ENCODE measurements at regions not wholly inside any gene's neighbourhood (a gene's known extent, or its start where the extent isn't known, plus 50 kb on each side); places are given as distances from the start of the nearest gene placed in this dataset.

DNA sequence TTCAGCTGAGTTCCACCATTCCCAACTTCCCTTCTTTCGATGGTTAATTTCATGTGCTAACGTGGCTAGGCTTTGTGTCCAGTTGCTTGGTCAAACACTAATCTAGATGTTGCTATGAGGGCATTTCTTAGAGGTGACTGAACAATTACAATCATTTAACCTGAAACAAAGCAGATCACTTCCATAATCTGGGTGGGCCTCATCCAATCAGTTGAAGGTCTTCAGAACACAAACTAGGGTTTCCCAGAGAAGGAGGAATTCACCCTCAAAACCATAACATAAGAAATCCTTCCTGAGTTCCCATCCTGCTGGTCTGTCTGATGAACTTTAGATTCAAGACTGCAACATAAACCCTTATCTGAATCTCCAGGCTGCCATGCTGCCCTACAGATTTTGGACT lies 2381.7 kb downstream of the MAT2B start:
- Histone ChIP-seq H3K4me1 (ENCODE audit: control insufficient read depth in 1 of 2, insufficient read depth in 2 of 2, low read length in 2 of 2) (no peaks in the 10 kb centered on the region), H3K27ac (ENCODE audit: low read length) (no peak overlapping the region), H3K36me3 (ENCODE audit: control insufficient read depth in 1 of 2, insufficient read depth in 2 of 2, low read length in 2 of 2) (no peaks in the 10 kb centered on the region), H3K27me3 (ENCODE audit: low read depth, low read length) (no peaks in the 10 kb centered on the region), H3K4me3 (ENCODE audit: low read depth in 1 of 2, low read length in 2 of 2) (no peak overlapping the region), H3K9me3 (ENCODE audit: control insufficient read depth in 1 of 2, low read length in 2 of 2) (no peaks in the 10 kb centered on the region)

DNA sequence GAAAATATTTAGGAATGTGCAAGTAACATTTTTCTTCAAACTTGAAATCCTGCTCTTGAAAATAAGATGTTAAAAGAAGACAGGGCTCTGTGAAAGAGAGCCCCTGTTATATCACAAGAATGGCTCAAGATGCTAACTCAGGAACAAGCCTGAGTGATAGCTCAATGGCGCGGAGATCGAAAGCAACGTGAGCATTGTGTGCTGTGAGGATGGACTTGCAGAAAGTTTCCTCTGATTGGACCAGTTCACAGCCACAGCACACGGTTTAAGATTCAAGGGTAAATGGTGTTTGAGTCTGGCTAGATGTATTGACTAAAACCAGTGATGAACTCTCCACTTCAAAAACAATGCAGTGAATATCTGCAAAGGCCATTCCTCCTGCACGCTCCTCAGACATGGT lies 2387.0 kb downstream of the MAT2B start:
- Histone ChIP-seq H3K4me3 (ENCODE audit: low read depth in 1 of 2, low read length in 2 of 2) (no peak overlapping the region), H3K36me3 (ENCODE audit: control insufficient read depth in 1 of 2, insufficient read depth in 2 of 2, low read length in 2 of 2) (no peaks in the 10 kb centered on the region), H3K4me1 (ENCODE audit: control insufficient read depth in 1 of 2, insufficient read depth in 2 of 2, low read length in 2 of 2) (no peaks in the 10 kb centered on the region), H3K9me3 (ENCODE audit: control insufficient read depth in 1 of 2, low read length in 2 of 2) (no peaks in the 10 kb centered on the region), H3K27ac (ENCODE audit: low read length) (no peak overlapping the region), H3K27me3 (ENCODE audit: low read depth, low read length) (no peaks in the 10 kb centered on the region)

DNA sequence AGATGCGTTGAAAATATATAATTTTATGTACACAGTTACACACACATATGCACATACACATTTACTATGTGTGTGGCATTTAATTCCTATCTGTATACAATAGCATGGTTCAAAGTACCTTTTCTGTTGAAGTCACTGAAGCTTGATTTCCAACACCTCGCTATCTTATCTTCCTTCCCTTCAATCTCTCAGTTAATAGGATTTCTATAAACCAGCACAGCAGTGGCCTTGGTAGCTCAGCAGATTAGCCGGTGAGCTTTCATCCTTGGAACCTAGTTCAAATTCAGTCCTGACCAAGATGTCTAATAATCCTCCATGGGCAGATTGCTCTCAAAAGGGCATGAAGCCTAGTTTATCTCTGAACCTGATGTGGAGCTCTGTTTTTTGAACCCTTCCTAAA lies 2389.5 kb downstream of the MAT2B start:
- no peaks in the 10 kb centered on the region for H3K27me3 ChIP-seq (ENCODE audit: low read depth, low read length)
- no peak overlapping the region for H3K4me3 ChIP-seq (ENCODE audit: low read depth in 1 of 2, low read length in 2 of 2)
- no peaks in the 10 kb centered on the region for H3K9me3 ChIP-seq (ENCODE audit: control insufficient read depth in 1 of 2, low read length in 2 of 2)
- H3K36me3 ChIP-seq (ENCODE audit: control insufficient read depth in 1 of 2, insufficient read depth in 2 of 2, low read length in 2 of 2) = no peaks in the 10 kb centered on the region
- no peak overlapping the region for H3K27ac ChIP-seq (ENCODE audit: low read length)
- H3K4me1 ChIP-seq (ENCODE audit: control insufficient read depth in 1 of 2, insufficient read depth in 2 of 2, low read length in 2 of 2) = no peaks in the 10 kb centered on the region

DNA sequence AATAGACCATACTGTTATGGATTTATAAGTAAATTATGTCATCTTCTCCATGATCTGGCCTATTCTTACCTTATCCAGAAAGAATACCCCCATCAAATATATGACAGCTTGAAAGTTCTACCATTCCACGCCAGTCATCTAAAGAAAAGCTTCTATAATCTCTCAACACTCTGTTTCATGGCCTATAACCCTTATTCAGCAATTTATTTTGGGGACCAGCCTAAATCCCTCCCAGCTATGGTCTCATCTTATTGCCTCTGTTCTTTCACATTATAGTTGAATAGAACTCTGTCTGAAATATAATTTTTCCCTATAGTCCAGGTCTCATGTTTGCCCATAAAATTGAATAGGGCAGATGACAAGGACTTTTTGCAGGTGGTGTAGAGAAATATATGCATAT lies 2387.6 kb upstream of the WWC1 start:
- no peaks in the 10 kb centered on the region for H3K4me1 ChIP-seq (ENCODE audit: control insufficient read depth in 1 of 2, insufficient read depth in 2 of 2, low read length in 2 of 2)
- no peaks in the 10 kb centered on the region for H3K27me3 ChIP-seq (ENCODE audit: low read depth, low read length)
- no peaks in the 10 kb centered on the region for H3K36me3 ChIP-seq (ENCODE audit: control insufficient read depth in 1 of 2, insufficient read depth in 2 of 2, low read length in 2 of 2)
- H3K27ac ChIP-seq (ENCODE audit: low read length) = no peak overlapping the region
- H3K4me3 ChIP-seq (ENCODE audit: low read depth in 1 of 2, low read length in 2 of 2) = no peak overlapping the region
- H3K9me3 ChIP-seq (ENCODE audit: control insufficient read depth in 1 of 2, low read length in 2 of 2) = no peaks in the 10 kb centered on the region

DNA sequence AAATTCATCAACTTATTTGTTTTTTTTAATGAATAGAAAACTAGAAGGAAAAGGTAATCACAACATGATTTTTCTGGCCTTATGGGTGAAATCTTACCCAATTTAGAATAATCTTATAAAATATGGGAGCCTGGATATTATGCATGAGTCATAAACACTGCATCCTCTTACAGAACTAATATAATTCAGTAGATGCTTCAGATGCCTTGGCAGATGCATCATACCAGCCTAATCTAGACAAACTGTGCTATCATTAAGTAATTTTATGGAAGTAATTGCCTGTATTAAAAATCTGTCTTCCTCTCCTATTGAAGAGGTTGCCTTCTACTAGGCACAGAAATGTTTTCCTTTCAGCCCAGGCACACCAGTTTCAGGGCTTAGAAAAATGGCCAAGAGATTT lies 2384.6 kb upstream of the WWC1 start:
- Histone ChIP-seq H3K4me3 (ENCODE audit: low read depth in 1 of 2, low read length in 2 of 2) (no peak overlapping the region), H3K27me3 (ENCODE audit: low read depth, low read length) (no peaks in the 10 kb centered on the region), H3K9me3 (ENCODE audit: control insufficient read depth in 1 of 2, low read length in 2 of 2) (no peaks in the 10 kb centered on the region), H3K4me1 (ENCODE audit: control insufficient read depth in 1 of 2, insufficient read depth in 2 of 2, low read length in 2 of 2) (no peaks in the 10 kb centered on the region), H3K36me3 (ENCODE audit: control insufficient read depth in 1 of 2, insufficient read depth in 2 of 2, low read length in 2 of 2) (no peaks in the 10 kb centered on the region), H3K27ac (ENCODE audit: low read length) (no peak overlapping the region)

DNA sequence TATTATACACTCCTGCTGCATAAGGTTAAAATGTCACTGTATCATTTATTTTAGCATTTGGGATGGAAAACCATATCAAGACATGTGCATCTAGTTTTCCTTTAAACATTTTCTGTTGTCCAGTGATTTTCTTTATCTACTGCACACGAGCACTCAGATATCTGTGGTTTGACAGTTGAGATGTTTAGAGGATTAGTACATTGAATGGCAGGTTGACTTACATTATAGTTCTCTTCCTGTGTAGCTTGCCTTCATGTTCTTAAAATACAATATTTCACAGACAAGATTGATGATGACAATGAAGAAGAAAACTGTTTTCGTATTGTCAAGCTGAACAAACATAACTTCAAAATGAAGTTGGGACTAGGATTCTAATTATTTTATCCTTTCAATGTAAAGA lies 2378.4 kb upstream of the WWC1 start:
- Histone ChIP-seq H3K27me3 (ENCODE audit: low read depth, low read length) (no peaks in the 10 kb centered on the region), H3K4me1 (ENCODE audit: control insufficient read depth in 1 of 2, insufficient read depth in 2 of 2, low read length in 2 of 2) (no peaks in the 10 kb centered on the region), H3K4me3 (ENCODE audit: low read depth in 1 of 2, low read length in 2 of 2) (no peak overlapping the region), H3K27ac (ENCODE audit: low read length) (no peak overlapping the region), H3K9me3 (ENCODE audit: control insufficient read depth in 1 of 2, low read length in 2 of 2) (no peaks in the 10 kb centered on the region), H3K36me3 (ENCODE audit: control insufficient read depth in 1 of 2, insufficient read depth in 2 of 2, low read length in 2 of 2) (no peaks in the 10 kb centered on the region)

DNA sequence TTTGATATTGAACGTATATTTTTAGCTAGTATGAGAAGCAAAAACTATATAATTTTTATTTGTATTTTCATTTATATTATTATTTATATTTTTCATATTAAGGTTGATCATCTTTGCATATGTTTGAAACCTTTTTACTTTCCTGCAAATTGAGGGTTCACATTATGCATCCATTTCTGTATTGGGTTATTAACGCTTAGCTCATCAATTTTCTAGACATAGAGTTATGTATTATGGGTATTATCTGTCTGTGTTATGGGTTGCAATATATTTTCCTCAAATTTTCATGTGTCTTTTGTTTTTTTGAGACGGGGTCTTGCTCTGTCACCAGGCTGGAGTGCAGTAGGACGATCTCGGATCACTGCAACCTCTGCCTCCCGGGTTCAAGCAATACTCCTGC lies 2377.0 kb upstream of the WWC1 start:
- Histone ChIP-seq H3K9me3 (ENCODE audit: control insufficient read depth in 1 of 2, low read length in 2 of 2) (no peaks in the 10 kb centered on the region), H3K27me3 (ENCODE audit: low read depth, low read length) (no peaks in the 10 kb centered on the region), H3K4me3 (ENCODE audit: low read depth in 1 of 2, low read length in 2 of 2) (no peak overlapping the region), H3K27ac (ENCODE audit: low read length) (no peak overlapping the region), H3K36me3 (ENCODE audit: control insufficient read depth in 1 of 2, insufficient read depth in 2 of 2, low read length in 2 of 2) (no peaks in the 10 kb centered on the region), H3K4me1 (ENCODE audit: control insufficient read depth in 1 of 2, insufficient read depth in 2 of 2, low read length in 2 of 2) (no peaks in the 10 kb centered on the region)

DNA sequence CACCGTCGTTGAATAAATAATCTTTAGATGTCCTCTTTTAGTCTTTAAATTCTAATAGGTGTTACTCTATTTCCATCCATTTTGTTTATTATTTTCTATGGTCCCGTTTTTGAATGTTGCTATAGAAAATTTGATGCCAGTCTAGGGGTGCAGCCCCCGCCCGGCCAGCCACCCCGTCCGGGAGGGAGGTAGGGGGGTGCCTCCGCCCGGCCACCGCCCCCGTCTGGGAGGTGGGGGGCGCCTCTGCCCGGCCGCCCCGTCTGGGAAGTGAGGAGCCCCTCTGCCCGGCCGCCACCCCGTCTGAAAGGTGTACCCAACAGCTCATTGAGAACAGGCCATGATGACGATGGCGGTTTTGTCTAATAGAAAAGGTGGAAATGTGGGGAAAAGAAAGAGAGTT lies 2372.2 kb upstream of the WWC1 start:
- Histone ChIP-seq H3K36me3 (ENCODE audit: control insufficient read depth in 1 of 2, insufficient read depth in 2 of 2, low read length in 2 of 2) (no peaks in the 10 kb centered on the region), H3K9me3 (ENCODE audit: control insufficient read depth in 1 of 2, low read length in 2 of 2) (no peaks in the 10 kb centered on the region), H3K4me1 (ENCODE audit: control insufficient read depth in 1 of 2, insufficient read depth in 2 of 2, low read length in 2 of 2) (no peaks in the 10 kb centered on the region), H3K4me3 (ENCODE audit: low read depth in 1 of 2, low read length in 2 of 2) (no peak overlapping the region), H3K27me3 (ENCODE audit: low read depth, low read length) (no peaks in the 10 kb centered on the region), H3K27ac (ENCODE audit: low read length) (no peak overlapping the region)

DNA sequence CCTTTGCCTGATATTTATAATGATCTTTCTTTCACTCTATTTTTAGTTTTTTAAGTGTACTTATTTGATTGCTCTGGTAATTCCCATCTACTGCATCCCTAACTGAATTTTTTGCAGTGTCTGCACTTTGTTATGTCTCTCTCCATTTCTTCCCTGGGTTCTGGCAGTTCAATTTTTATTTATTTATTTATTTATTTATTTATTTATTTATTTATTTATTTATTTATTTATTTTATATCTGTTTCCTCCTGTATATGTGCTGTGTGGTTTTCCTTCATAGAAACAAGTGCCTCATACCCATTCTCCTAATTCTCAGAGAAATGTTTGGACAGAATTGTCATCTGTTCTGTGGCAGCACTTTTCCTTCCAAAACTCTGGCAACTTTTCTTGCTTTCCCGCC lies 2370.8 kb upstream of the WWC1 start:
- no peak overlapping the region for H3K27ac ChIP-seq (ENCODE audit: low read length)
- no peak overlapping the region for H3K4me3 ChIP-seq (ENCODE audit: low read depth in 1 of 2, low read length in 2 of 2)
- H3K4me1 ChIP-seq (ENCODE audit: control insufficient read depth in 1 of 2, insufficient read depth in 2 of 2, low read length in 2 of 2) = no peaks in the 10 kb centered on the region
- H3K36me3 ChIP-seq (ENCODE audit: control insufficient read depth in 1 of 2, insufficient read depth in 2 of 2, low read length in 2 of 2) = no peaks in the 10 kb centered on the region
- H3K27me3 ChIP-seq (ENCODE audit: low read depth, low read length) = no peaks in the 10 kb centered on the region
- no peaks in the 10 kb centered on the region for H3K9me3 ChIP-seq (ENCODE audit: control insufficient read depth in 1 of 2, low read length in 2 of 2)

DNA sequence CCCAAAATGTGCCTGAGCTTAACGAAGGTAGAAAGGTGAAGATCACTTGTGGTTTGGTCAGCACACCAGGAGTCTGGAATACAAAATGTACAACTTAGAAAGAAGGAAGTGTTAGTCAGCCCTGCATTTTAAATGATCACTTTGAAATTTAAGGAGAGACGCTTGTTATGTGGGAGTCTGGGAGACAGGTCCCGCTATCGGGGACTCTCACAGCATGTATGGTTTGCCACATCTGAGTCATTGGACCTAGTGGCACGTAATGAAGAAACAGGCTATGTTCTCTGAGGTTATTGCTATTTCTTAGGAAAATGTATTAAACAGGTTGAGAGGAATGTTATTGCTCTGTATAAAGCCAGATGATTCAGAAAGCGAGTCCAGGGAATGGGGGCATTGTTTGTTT lies 2362.5 kb upstream of the WWC1 start:
- no peaks in the 10 kb centered on the region for H3K27me3 ChIP-seq (ENCODE audit: low read depth, low read length)
- no peak overlapping the region for H3K4me3 ChIP-seq (ENCODE audit: low read depth in 1 of 2, low read length in 2 of 2)
- no peaks in the 10 kb centered on the region for H3K4me1 ChIP-seq (ENCODE audit: control insufficient read depth in 1 of 2, insufficient read depth in 2 of 2, low read length in 2 of 2)
- H3K27ac ChIP-seq (ENCODE audit: low read length) = no peak overlapping the region
- no peaks in the 10 kb centered on the region for H3K36me3 ChIP-seq (ENCODE audit: control insufficient read depth in 1 of 2, insufficient read depth in 2 of 2, low read length in 2 of 2)
- peaks cover 0 to 5% of the 10 kb centered on the region in 2 donors for H3K9me3 ChIP-seq (ENCODE audit: control insufficient read depth in 1 of 2, low read length in 2 of 2)

DNA sequence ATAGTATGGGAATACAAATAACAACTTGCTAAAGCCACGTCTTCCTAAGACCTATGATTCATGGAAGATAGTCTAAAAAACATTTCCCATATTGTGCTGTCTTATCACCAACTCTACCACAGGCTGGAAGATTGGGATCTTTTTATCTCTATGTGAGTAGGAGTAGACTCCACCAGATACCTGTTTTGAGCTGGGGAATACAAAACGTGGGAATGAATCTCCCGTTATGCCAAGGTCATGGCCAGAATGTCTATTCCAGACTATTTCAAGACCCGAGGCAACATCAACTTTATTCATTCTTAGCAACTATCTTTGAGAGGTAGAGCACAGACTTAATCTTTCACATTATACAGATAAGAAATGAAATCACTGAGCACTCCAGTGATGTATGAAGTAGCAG lies 2350.9 kb upstream of the WWC1 start:
- H3K4me3 ChIP-seq (ENCODE audit: low read depth in 1 of 2, low read length in 2 of 2) = no peak overlapping the region
- H3K4me1 ChIP-seq (ENCODE audit: control insufficient read depth in 1 of 2, insufficient read depth in 2 of 2, low read length in 2 of 2) = no peaks in the 10 kb centered on the region
- H3K9me3 ChIP-seq (ENCODE audit: control insufficient read depth in 1 of 2, low read length in 2 of 2) = no peaks in the 10 kb centered on the region
- no peaks in the 10 kb centered on the region for H3K27me3 ChIP-seq (ENCODE audit: low read depth, low read length)
- no peak overlapping the region for H3K27ac ChIP-seq (ENCODE audit: low read length)
- H3K36me3 ChIP-seq (ENCODE audit: control insufficient read depth in 1 of 2, insufficient read depth in 2 of 2, low read length in 2 of 2) = no peaks in the 10 kb centered on the region

DNA sequence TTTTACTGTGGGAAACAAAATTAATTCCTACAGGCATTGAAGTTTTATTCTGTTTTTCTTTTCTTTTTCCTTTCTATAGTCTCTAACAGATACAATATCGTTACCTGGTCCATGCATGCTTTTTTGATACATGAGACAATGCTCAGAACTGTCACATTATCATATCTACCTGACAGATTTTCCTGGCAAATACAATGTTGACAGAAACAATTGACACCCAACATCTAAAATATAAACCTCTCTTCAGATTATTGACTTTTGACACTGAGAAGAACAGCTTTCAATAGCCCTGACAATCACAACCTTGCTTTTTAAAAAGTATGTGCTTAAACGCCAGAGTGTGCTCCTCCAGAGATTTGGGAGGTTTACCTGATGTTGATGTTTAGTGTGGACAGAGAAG lies 2334.6 kb upstream of the WWC1 start:
- no peaks in the 10 kb centered on the region for H3K27me3 ChIP-seq (ENCODE audit: low read depth, low read length)
- no peaks in the 10 kb centered on the region for H3K4me1 ChIP-seq (ENCODE audit: control insufficient read depth in 1 of 2, insufficient read depth in 2 of 2, low read length in 2 of 2)
- no peaks in the 10 kb centered on the region for H3K9me3 ChIP-seq (ENCODE audit: control insufficient read depth in 1 of 2, low read length in 2 of 2)
- no peak overlapping the region for H3K4me3 ChIP-seq (ENCODE audit: low read depth in 1 of 2, low read length in 2 of 2)
- H3K36me3 ChIP-seq (ENCODE audit: control insufficient read depth in 1 of 2, insufficient read depth in 2 of 2, low read length in 2 of 2) = no peaks in the 10 kb centered on the region
- H3K27ac ChIP-seq (ENCODE audit: low read length) = no peak overlapping the region

Measured in muscle layer of duodenum (tissue), 2 donors.